HepG2 (cell line): ENCODE measurements at regions not wholly inside any gene's neighbourhood (a gene's known extent, or its start where the extent isn't known, plus 50 kb on each side); places are given as distances from the start of the nearest gene placed in this dataset.

ENCODE experiments used
- ATAC-seq: fragments of 200-7000 bp; cut with Tn5 transposase; 3 replicates; pipeline ENCODE4 v1.9.1; 2020; ENCODE audit warnings: mild to moderate bottlenecking, moderate library complexity
- BruUV-seq: library from RNA; stranded (reverse); fragments of 400-500 nt; replicated peaks from 2 replicates; lab custom pipeline; 2021; lab: Mats Ljungman, UMichigan
- CTCF ChIA-PET: fragments of 300-600 bp; formaldehyde crosslinking; extraction: SDS; loops from one replicate; lab custom pipeline; 2021; ENCODE audit warnings: low total read pairs, inconsistent platforms, low intra/inter-chr PET ratio; lab: Yijun Ruan, JAX
- POLR2A ChIA-PET: fragments of 350-600 bp; sonication (Branson Sonifier 250); formaldehyde crosslinking; loops from one replicate; lab custom pipeline; 2020; ENCODE audit warnings: antibody characterized with exemption, inconsistent platforms; lab: Yijun Ruan, JAX
- DNase-seq: peaks from one replicate; pipeline ENCODE4 v3.0.0-alpha.2; 2015; ENCODE audit warnings: low spot score
- FAIRE-seq: peaks from 3 replicates; lab custom pipeline; 2011; peaks lifted over from hg19 to GRCh38; lab: Jason Lieb, UNC
- H2AFZ ChIP-seq: one replicate; pipeline ENCODE4 v1.6.1; 2011; ENCODE audit warnings: low read length, inconsistent platforms
- H3K27ac ChIP-seq: fragments of 300-600 bp; 3 replicates; pipeline ENCODE4 v1.8.0; 2011; ENCODE audit warnings: mixed run types, mild to moderate bottlenecking, mixed read lengths, low read length, inconsistent platforms; ENCODE audit not compliant: insufficient read depth; ENCODE audit errors: extremely low read length
- H3K27me3 ChIP-seq, 2 experiments: fragments of 200-600 bp in 1 of 2; 2 replicates in 1 of 2; 3 replicates in 1 of 2; pipeline versions ENCODE4 v1.6.0 to v1.8.0; 2011; ENCODE audit warnings: low read length in 2 of 2, mild to moderate bottlenecking in 2 of 2, moderate library complexity in 2 of 2, inconsistent platforms in 1 of 2; ENCODE audit not compliant: insufficient read depth in 2 of 2, control insufficient read depth in 1 of 2
- H3K36me3 ChIP-seq, 2 experiments: fragments of 200-600 bp in 1 of 2; replicated peaks in 1 of 2; 2 replicates in 1 of 2; 3 replicates in 1 of 2; pipeline versions ENCODE4 v1.5.1 to v1.8.0; 2011; ENCODE audit warnings: low read length in 2 of 2, inconsistent platforms in 1 of 2; ENCODE audit not compliant: insufficient read depth in 2 of 2, control insufficient read depth in 1 of 2
- H3K4me1 ChIP-seq: 2 replicates; pipeline ENCODE4 v1.5.1; 2012; ENCODE audit warnings: low read length, inconsistent platforms; ENCODE audit not compliant: insufficient read depth
- H3K4me2 ChIP-seq: 2 replicates; pipeline ENCODE4 v1.6.0; 2011; ENCODE audit warnings: low read depth, low read length, inconsistent platforms
- H3K4me3 ChIP-seq, 3 experiments: fragments of 200-600 bp in 1 of 3; sonication (generic), shearing (Covaris generic) in 1 of 3; replicated peaks in 1 of 3; 2 replicates each; pipeline ENCODE4 v1.5.1; 2011 to 2016; ENCODE audit warnings: low read length in 3 of 3, inconsistent platforms in 2 of 3, low read depth in 2 of 3, mild to moderate bottlenecking in 2 of 3, control low read depth in 1 of 3, mixed read lengths in 1 of 3; ENCODE audit not compliant: insufficient read depth in 1 of 3
- H3K79me2 ChIP-seq: one replicate; pipeline ENCODE4 v1.6.1; 2011; ENCODE audit warnings: low read length, inconsistent platforms; ENCODE audit not compliant: insufficient read depth
- H3K9ac ChIP-seq: 2 replicates; pipeline ENCODE4 v1.6.0; 2011; ENCODE audit warnings: mild to moderate bottlenecking, low read depth, low read length, inconsistent platforms; ENCODE audit not compliant: insufficient read depth
- H3K9me3 ChIP-seq: 2 replicates; pipeline ENCODE4 v1.5.1; 2012; ENCODE audit warnings: mild to moderate bottlenecking, low read length
- H4K20me1 ChIP-seq: 2 replicates; pipeline ENCODE4 v1.6.0; 2011; ENCODE audit warnings: inconsistent platforms, mild to moderate bottlenecking, low read length, moderate library complexity; ENCODE audit not compliant: insufficient read depth
- ASH2L ChIP-seq: fragments of 300-600, 200-600 bp; sonication (generic); IDR thresholded peaks from 2 replicates; pipeline ENCODE4 v1.7.0; 2017; ENCODE audit warnings: low read depth, mild to moderate bottlenecking, moderate library complexity, mixed read lengths, low read length; ENCODE audit not compliant: insufficient read length
- ATF2 ChIP-seq: sonication (generic); formaldehyde crosslinking; IDR thresholded peaks from 2 replicates; pipeline ENCODE4 v1.4.0; 2020; ENCODE audit warnings: missing genetic modification reagents
- BRD4 ChIP-seq: sonication (generic); formaldehyde crosslinking; IDR thresholded peaks from 2 replicates; pipeline ENCODE4 v1.4.0; 2020; ENCODE audit warnings: missing genetic modification reagents
- EEA1 ChIP-seq: sonication (generic); formaldehyde crosslinking; IDR thresholded peaks from 2 replicates; pipeline ENCODE4 v1.5.1; 2020; ENCODE audit warnings: mild to moderate bottlenecking, missing genetic modification reagents, borderline replicate concordance
- NPAS2 ChIP-seq: sonication (generic); formaldehyde crosslinking; IDR thresholded peaks from 2 replicates; pipeline ENCODE4 v1.8.0; 2022; ENCODE audit warnings: mild to moderate bottlenecking, missing genetic modification reagents, borderline replicate concordance
- RNF2 ChIP-seq: fragments of 450-650 bp; conservative IDR thresholded peaks from 2 replicates; pipeline ENCODE4 v1.6.1; 2016; ENCODE audit warnings: low read depth
- SAFB2 ChIP-seq: sonication (generic); formaldehyde crosslinking; IDR thresholded peaks from 2 replicates; pipeline ENCODE4 v1.5.1; 2020; ENCODE audit warnings: missing genetic modification reagents, low read depth, mild to moderate bottlenecking, borderline replicate concordance
- SALL1 ChIP-seq: sonication (generic); formaldehyde crosslinking; IDR thresholded peaks from 2 replicates; pipeline ENCODE4 v1.8.0; 2022; ENCODE audit warnings: mild to moderate bottlenecking, missing genetic modification reagents
- TSC22D2 ChIP-seq: sonication (generic); formaldehyde crosslinking; IDR thresholded peaks from 2 replicates; pipeline ENCODE4 v1.5.1; 2020; ENCODE audit warnings: missing genetic modification reagents, mild to moderate bottlenecking, borderline replicate concordance
- ZNF138 ChIP-seq: sonication (generic); formaldehyde crosslinking; IDR thresholded peaks from 2 replicates; pipeline ENCODE4 v1.5.0; 2020; ENCODE audit warnings: mild to moderate bottlenecking, low read depth, missing genetic modification reagents
- ZNF263 ChIP-seq: sonication (generic); formaldehyde crosslinking; IDR thresholded peaks from 2 replicates; pipeline ENCODE4 v1.4.0; 2020; ENCODE audit warnings: missing genetic modification reagents
- ZNF430 ChIP-seq: sonication (generic); formaldehyde crosslinking; IDR thresholded peaks from 2 replicates; pipeline ENCODE4 v1.9.0; 2021; ENCODE audit warnings: mild to moderate bottlenecking, missing genetic modification reagents
- ZNF441 ChIP-seq: sonication (generic); formaldehyde crosslinking; IDR thresholded peaks from 2 replicates; pipeline ENCODE4 v1.7.0; 2021; ENCODE audit warnings: missing genetic modification reagents, borderline replicate concordance
- ZNF543 ChIP-seq: sonication (generic); formaldehyde crosslinking; IDR thresholded peaks from 2 replicates; pipeline ENCODE4 v1.4.0; 2020; ENCODE audit warnings: mild to moderate bottlenecking, missing genetic modification reagents
- WGBS: methylation state at CpG from one replicate; pipeline ENCODE4 v1.1.6; 2017; ENCODE audit warnings: low lambda C conversion rate; 5-methylcytosine and 5-hydroxymethylcytosine counted together
- in situ Hi-C: cut with HindIII; loops from 2 replicates; pipeline ENCODE4 v1.10.0; 2017; ENCODE audit warnings: low pct_unique_long_range_greater_than_20kb; ENCODE audit not compliant: extremely low pct_ligation_motif_present
- intact Hi-C: fragments of 100-400 bp; cut with micrococcal nuclease; formaldehyde crosslinking; loops from one replicate; pipeline ENCODE4 v1.10.0; 2022; ENCODE audit not compliant: unreplicated experiment

GRCh38 chr6:111984516-111985201 is 69.2 kb upstream of the CCN6 start:
- Histone ChIP-seq H3K27me3 (no peaks in the 10 kb centered on the region), H3K9ac (no peak overlapping the region), H4K20me1 (no peaks in the 10 kb centered on the region), H3K36me3 (no peaks in the 10 kb centered on the region), H2AFZ (no peak overlapping the region), H3K4me1 (no peaks in the 10 kb centered on the region), H3K27ac (no peak overlapping the region), H3K79me2 (no peaks in the 10 kb centered on the region), H3K4me2 (no peak overlapping the region), H3K4me3 (no peak overlapping the region), H3K9me3 (no peaks in the 10 kb centered on the region)
- no TSS peak for BruUV-seq
- intact Hi-C loops (no loop called here), in situ Hi-C loops (no loop called here)
- ATAC-seq (no peak), FAIRE-seq (no peak), DNase-seq (no peak)
- ChIA-PET POLR2A (no interaction called here), CTCF (no interaction called here)
- TF ChIP-seq ATF2 (CRISPR knock-in tag) (no peak), ZNF263 (peak; percentile 80)
- 34% methylated on average over 5 of the region's 5 CpGs for WGBS

DNA sequence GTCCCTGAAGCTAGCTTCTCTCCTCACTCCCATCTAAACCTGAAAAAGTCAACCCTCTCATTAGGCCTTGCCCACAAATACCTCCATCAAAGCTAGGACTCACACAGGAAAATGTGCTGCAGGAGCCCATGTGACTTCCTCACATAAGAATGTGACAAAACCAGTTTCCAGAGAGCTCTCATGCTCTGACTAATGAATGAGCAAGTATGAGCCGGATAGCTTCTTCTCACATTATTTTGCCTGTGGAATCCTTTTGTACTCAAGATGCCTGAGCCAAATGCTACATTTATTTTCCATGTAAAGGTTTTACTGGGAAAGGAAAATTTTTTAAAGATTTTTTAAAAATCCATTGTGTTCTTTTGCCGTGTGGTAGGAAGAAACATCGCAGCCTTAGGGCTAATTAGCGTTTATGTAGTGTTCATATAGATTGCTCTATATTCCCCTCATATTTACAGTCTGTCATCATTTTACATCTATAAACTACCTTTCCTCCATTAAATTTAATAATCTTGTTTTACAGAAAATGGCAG is 68.6 kb upstream of the CCN6 start:
- no TSS peak for BruUV-seq
- H3K36me3 ChIP-seq: no peaks in the 10 kb centered on the region
- CTCF ChIA-PET: no interaction called here
- H3K27ac ChIP-seq: no peak overlapping the region
- FAIRE-seq (no peak), DNase-seq (no peak), ATAC-seq (no peak)
- H3K9ac ChIP-seq: no peak overlapping the region
- no peaks in the 10 kb centered on the region for H3K4me1 ChIP-seq
- no peaks in the 10 kb centered on the region for H3K27me3 ChIP-seq
- no peak for TF ChIP-seq ZNF441 (CRISPR knock-in tag)
- no peak for TF ChIP-seq EEA1 (CRISPR knock-in tag)
- no peak for TF ChIP-seq TSC22D2
- TF ChIP-seq ASH2L: no peak
- TF ChIP-seq RNF2: no peak
- TF ChIP-seq BRD4 (CRISPR knock-in tag): no peak
- TF ChIP-seq ZNF430: no peak
- TF ChIP-seq NPAS2 (CRISPR knock-in tag): no peak
- no peak for TF ChIP-seq SALL1
- TF ChIP-seq ZNF138: no peak
- no peak for TF ChIP-seq SAFB2
- no peak for TF ChIP-seq ZNF543
- in situ Hi-C loops (no loop called here), intact Hi-C loops (no loop called here)
- no peak overlapping the region for H2AFZ ChIP-seq
- H3K4me3 ChIP-seq: no peak overlapping the region
- H4K20me1 ChIP-seq: no peaks in the 10 kb centered on the region
- no peaks in the 10 kb centered on the region for H3K79me2 ChIP-seq
- no peaks in the 10 kb centered on the region for H3K9me3 ChIP-seq
- WGBS: 62% methylated on average over 4 of the region's 4 CpGs
- H3K4me2 ChIP-seq: no peak overlapping the region
- POLR2A ChIA-PET: no interaction called here
